Gastroesophageal sphincter (tissue), 4 donors: ENCODE measurements at regions not wholly inside any gene's neighbourhood (a gene's known extent, or its start where the extent isn't known, plus 50 kb on each side); places are given as distances from the start of the nearest gene placed in this dataset.

ENCODE experiments used
- ATAC-seq: fragments of 150-250 bp; one replicate; pipeline ENCODE4 v1.9.1; 2016; ENCODE audit warnings: mild to moderate bottlenecking, moderate library complexity
- H3K27ac ChIP-seq, 4 donors: fragments of 200-600 bp; sonication (generic) in 3 of 4; 1 replicate in 3 of 4; 2 replicates in 1 of 4; pipeline ENCODE4 v1.5.1; 2016 to 2019
- H3K27me3 ChIP-seq: fragments of 200-600 bp; sonication (generic); one replicate; pipeline ENCODE4 v1.5.1; 2019
- H3K36me3 ChIP-seq, 2 donors: fragments of 200-600 bp; sonication (generic); one replicate each; pipeline ENCODE4 v1.5.1; 2019; ENCODE audit warnings: control low read depth in 1 of 2
- H3K4me1 ChIP-seq, 3 donors: fragments of 200-600 bp; sonication (generic); 1 replicate in 2 of 3; 2 replicates in 1 of 3; pipeline ENCODE4 v1.5.1; 2016 to 2019; ENCODE audit warnings: control low read depth in 2 of 3
- H3K4me3 ChIP-seq, 2 donors: fragments of 200-600 bp; sonication (generic); one replicate each; pipeline ENCODE4 v1.5.1; 2019; ENCODE audit warnings: mild to moderate bottlenecking in 1 of 2, moderate library complexity in 1 of 2
- H3K9me3 ChIP-seq, 3 donors: fragments of 200-600 bp; sonication (generic); one replicate each; pipeline ENCODE4 v1.5.1; 2017 to 2019; ENCODE audit warnings: control low read depth in 2 of 3
- CTCF ChIP-seq, 4 experiments: fragments of 200-600 bp in 2 of 4; fragments of 450-650 bp in 2 of 4; sonication (generic) in 1 of 4; IDR thresholded peaks; one replicate each; pipeline ENCODE4 v1.5.1; 2017 to 2019; ENCODE audit warnings: antibody characterized with exemption in 4 of 4, mild to moderate bottlenecking in 2 of 4, moderate library complexity in 2 of 4
- EP300 ChIP-seq: sonication (generic); formaldehyde crosslinking; IDR thresholded peaks from one replicate; pipeline ENCODE4 v1.6.1; 2017; ENCODE audit warnings: antibody characterized with exemption, mild to moderate bottlenecking
- POLR2A ChIP-seq, 2 donors: fragments of 450-650 bp; IDR thresholded peaks; one replicate each; pipeline ENCODE4 v1.6.1; 2017; ENCODE audit warnings: antibody characterized with exemption in 2 of 2, mild to moderate bottlenecking in 2 of 2, moderate library complexity in 1 of 2
- POLR2AphosphoS5 ChIP-seq: sonication (generic); formaldehyde crosslinking; IDR thresholded peaks from one replicate; pipeline ENCODE4 v1.6.1; 2017; ENCODE audit warnings: antibody characterized with exemption
- WGBS, 2 donors: methylation state at CpG; one replicate each; pipeline ENCODE4 v1.1.5; 2018; ENCODE audit warnings: low coverage in 1 of 2; 5-methylcytosine and 5-hydroxymethylcytosine counted together

GRCh38 chr4:16353165-16353564 is 126.9 kb upstream of the TAPT1 start:
- Histone ChIP-seq H3K27me3 (no peaks in the 10 kb centered on the region), H3K4me1 (no peaks in the 10 kb centered on the region), H3K27ac (no peak overlapping the region), H3K9me3 (no peaks in the 10 kb centered on the region), H3K36me3 (no peaks in the 10 kb centered on the region), H3K4me3 (no peak overlapping the region)
- 92 to 100% methylated on average over 1 to 5 of the region's 5 CpGs for WGBS, 2 donors
- TF ChIP-seq EP300 (no peak), POLR2AphosphoS5 (no peak), CTCF (IDR thresholded peaks at IDR 0.05) (no peak), POLR2A (IDR thresholded peaks at IDR 0.05) (no peak)
- ATAC-seq = no peak

- ATAC-seq = no peak
- H3K4me1 ChIP-seq = no peaks in the 10 kb centered on the region
- H3K27me3 ChIP-seq = no peaks in the 10 kb centered on the region
- no peak overlapping the region for H3K4me3 ChIP-seq
- no peaks in the 10 kb centered on the region for H3K36me3 ChIP-seq
- H3K9me3 ChIP-seq = no peaks in the 10 kb centered on the region
- 69 to 73% methylated on average over 5 to 8 of the region's 8 CpGs for WGBS, 2 donors
- no peak overlapping the region for H3K27ac ChIP-seq
- TF ChIP-seq POLR2AphosphoS5 = no peak
These were observed 124.9 kb upstream of the TAPT1 start for GRCh38 chr4:16351161-16351560.

GRCh38 chr4:16344853-16345252 is 118.6 kb upstream of the TAPT1 start:
- Histone ChIP-seq H3K4me3 (no peak overlapping the region), H3K4me1 (no peaks in the 10 kb centered on the region), H3K27me3 (no peaks in the 10 kb centered on the region), H3K36me3 (no peaks in the 10 kb centered on the region), H3K27ac (no peak overlapping the region), H3K9me3 (no peaks in the 10 kb centered on the region)
- no peak for TF ChIP-seq EP300
- TF ChIP-seq POLR2AphosphoS5 = no peak
- no peak for TF ChIP-seq CTCF (IDR thresholded peaks at IDR 0.05)
- no peak for TF ChIP-seq POLR2A (IDR thresholded peaks at IDR 0.05)
- 38 to 75% methylated on average over 1 of the region's 1 CpG for WGBS, 2 donors
- ATAC-seq = no peak

GRCh38 chr4:16337936-16338335 is 111.7 kb upstream of the TAPT1 start:
- no peak for TF ChIP-seq POLR2A (IDR thresholded peaks at IDR 0.05)
- TF ChIP-seq CTCF (IDR thresholded peaks at IDR 0.05) = no peak
- Histone ChIP-seq H3K4me3 (no peak overlapping the region), H3K4me1 (no peaks in the 10 kb centered on the region), H3K27ac (no peak overlapping the region), H3K27me3 (no peaks in the 10 kb centered on the region), H3K9me3 (no peaks in the 10 kb centered on the region), H3K36me3 (no peaks in the 10 kb centered on the region)
- WGBS, 2 donors = 62 to 69% methylated on average over 2 of the region's 2 CpGs
- no peak for ATAC-seq

GRCh38 chr4:16334601-16335000 is 108.3 kb upstream of the TAPT1 start:
- no peak overlapping the region for H3K27ac ChIP-seq
- no peaks in the 10 kb centered on the region for H3K36me3 ChIP-seq
- TF ChIP-seq POLR2AphosphoS5 (no peak), POLR2A (IDR thresholded peaks at IDR 0.05) (no peak), EP300 (no peak), CTCF (IDR thresholded peaks at IDR 0.05) (no peak)
- H3K9me3 ChIP-seq = no peaks in the 10 kb centered on the region
- H3K27me3 ChIP-seq = no peaks in the 10 kb centered on the region
- 50 to 57% methylated on average over 2 of the region's 2 CpGs for WGBS, 2 donors
- no peak for ATAC-seq
- no peaks in the 10 kb centered on the region for H3K4me1 ChIP-seq
- H3K4me3 ChIP-seq = no peak overlapping the region

- H3K27me3 ChIP-seq = no peaks in the 10 kb centered on the region
- H3K9me3 ChIP-seq = no peaks in the 10 kb centered on the region
- no peak overlapping the region for H3K27ac ChIP-seq
- 91 to 100% methylated on average over 1 of the region's 1 CpG for WGBS, 2 donors
- H3K36me3 ChIP-seq = no peaks in the 10 kb centered on the region
- no peak overlapping the region for H3K4me3 ChIP-seq
- TF ChIP-seq POLR2A (IDR thresholded peaks at IDR 0.05) (no peak), CTCF (IDR thresholded peaks at IDR 0.05) (no peak), POLR2AphosphoS5 (no peak), EP300 (no peak)
- ATAC-seq = no peak
- no peaks in the 10 kb centered on the region for H3K4me1 ChIP-seq
These were observed 103.5 kb upstream of the TAPT1 start for GRCh38 chr4:16329797-16330134.
